NCI-H2081 treated with DMSO at 0.1 percent for 48 hours (cell line): ENCODE measurements at regions not wholly inside any gene's neighbourhood (a gene's known extent, or its start where the extent isn't known, plus 50 kb on each side); places are given as distances from the start of the nearest gene placed in this dataset.
"Not testable (repeated sequence)": the region's sequence is repeated elsewhere in the genome, so short reads cannot be mapped to it uniquely, and the experiment has no call there.

Experiments used
- DNase-seq: peaks from one replicate; lab custom pipeline; 2025; lab: John Stamatoyannopoulos, UW

DNA sequence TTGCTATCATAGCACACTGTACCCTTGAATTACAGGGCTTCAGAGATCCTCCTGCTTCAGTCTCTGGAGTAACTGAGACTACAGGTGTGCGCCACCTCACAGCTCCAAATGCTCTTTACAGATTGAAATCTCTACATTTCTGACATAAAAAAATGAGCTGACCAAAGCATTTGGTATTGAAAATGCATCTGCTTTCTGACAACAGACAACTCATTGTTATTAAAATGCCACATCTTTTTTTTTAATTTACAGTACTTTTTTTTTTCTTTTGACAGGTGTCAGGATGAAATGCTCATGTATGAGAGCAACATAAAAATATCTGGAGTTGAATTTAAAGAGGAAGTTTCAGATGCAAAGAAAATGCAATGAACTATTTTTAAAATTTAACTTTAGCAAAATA, 764.5 kb downstream of the TRAM1L1 start:
- no peak for DNase-seq

DNA sequence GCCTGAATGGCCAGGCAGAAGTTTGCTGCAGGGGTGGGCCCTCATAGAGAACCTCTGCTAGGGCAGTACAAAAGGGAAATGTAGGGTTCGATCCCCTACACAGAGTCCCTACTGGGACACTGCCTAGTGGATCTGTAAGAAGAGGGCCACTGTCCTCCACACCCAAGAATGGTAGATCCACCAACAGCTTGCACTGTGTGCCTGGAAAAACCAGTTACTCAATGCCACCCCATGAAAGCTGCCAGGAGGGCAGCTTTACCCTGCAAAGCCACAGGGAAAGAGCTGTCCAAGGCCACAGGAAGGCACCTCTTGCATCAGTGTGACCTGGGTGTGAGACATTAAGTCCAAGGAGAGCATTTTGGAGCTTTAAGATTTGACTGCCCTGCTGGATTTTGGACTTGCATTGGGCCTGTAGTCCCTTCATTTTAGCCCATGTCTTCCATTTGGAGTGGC, 781.6 kb downstream of the TRAM1L1 start:
- no peak for DNase-seq

DNA sequence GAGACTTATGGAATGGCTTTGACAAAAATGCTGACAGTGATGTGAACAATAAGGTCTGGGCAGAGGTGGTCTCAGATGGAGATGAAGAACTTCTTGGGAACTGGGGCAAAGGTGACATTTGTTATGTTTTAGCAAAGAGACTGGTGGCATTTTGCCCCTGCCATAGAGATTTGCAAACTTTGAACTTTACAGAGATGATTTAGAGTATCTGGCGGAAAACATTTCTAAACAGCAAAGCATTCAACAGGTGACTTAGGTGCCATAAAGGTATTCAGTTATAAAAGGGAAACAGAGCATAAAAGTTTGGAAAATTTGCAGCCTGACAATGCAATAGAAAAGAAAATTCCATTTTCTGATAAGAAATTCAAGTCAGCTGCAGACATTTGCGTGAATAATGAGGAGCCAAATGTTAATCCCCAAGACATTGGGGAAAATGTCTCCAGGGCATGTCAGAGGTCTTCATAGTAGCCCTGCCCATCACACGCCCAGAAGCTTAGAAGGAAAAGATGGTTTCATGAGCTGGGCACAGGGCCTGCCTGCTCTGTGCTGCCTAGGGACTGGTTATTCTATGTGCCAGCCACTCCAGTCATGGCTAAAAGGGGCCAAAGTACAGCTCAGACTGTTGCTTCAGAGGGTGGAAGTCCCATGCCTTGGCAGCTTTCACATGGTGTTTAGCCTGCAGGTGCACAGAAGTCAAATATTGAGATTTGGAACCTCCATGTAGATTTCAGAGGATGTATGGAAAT, 782.2 kb downstream of the TRAM1L1 start:
- DNase-seq, result no peak

DNA sequence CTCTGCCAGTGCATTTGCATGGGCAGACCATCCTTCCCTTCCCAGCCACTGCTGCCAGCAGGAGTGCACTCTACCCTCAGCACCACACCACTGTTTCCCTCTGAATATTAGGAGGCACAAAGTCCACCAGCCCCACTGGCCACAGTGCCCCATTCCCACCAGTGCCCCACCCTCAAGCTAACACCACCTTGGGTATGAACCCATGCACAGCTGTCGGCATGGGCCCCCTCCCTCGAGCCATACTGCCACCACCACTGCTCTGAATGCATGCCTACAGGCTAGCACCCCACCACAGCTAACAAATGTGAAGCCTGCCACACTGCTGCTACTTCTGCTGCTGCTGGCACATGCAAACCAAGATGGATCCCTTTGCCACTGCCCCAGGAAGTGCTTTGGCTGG, 810.4 kb downstream of the TRAM1L1 start:
- no peak for DNase-seq

DNA sequence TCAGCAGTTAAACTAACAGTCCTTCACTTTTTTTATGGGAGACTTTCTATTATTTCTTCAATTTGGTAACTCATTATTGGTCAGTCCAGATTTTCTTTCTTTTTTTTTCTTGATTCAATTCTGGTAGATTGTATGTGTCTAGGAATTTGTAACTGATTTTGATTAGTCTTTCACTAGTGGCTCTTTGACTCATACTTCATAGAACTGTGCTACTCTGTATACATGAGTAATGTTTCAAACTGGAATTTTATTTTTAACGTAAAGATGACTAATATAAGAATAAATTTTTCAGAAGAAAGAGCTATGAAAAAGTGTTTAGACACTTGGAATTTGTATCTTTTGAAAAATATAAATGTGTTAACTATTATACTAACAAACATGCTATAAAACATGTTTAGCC, 813.0 kb downstream of the TRAM1L1 start:
- DNase-seq, result no peak

DNA sequence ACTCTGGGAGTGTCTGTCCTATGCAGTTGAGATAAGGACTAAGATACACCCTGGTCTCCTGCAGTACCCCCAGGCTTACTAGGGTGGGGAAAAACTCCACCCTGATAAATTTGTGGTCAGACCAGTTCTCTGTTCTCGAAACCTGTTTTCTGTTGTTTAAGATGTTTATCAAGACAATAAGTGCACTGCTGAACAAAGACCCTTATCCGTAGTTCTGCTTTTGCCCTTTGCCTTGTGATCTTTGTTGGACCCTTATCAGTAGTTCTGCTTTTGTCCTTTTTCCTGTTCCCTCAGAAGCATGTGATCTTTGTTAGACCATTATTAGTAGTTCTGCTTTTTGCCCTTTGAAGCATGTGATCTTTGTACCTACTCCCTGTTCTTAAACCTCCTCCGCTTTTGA, 824.4 kb downstream of the TRAM1L1 start:
- DNase-seq, result not testable (repeated sequence)

DNA sequence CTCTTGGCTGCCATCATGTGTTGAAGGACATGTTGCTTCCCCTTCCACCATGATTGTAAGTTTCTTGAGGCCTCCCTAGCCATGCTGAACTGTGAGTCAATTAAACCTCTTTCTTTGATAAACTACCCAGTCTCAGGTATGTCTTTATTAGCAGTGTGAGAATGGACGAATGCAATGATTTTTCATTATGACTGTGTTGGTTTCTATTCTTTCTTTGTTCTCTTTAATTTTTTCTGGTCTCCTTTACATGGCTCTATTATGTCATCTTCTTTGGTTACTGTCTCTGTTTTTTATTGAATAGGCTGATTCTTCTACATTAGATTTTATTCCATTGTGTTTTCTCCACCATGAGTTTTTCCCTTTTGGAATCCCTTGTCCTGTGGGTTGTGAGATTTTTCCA, 840.6 kb downstream of the TRAM1L1 start:
- no peak for DNase-seq

DNA sequence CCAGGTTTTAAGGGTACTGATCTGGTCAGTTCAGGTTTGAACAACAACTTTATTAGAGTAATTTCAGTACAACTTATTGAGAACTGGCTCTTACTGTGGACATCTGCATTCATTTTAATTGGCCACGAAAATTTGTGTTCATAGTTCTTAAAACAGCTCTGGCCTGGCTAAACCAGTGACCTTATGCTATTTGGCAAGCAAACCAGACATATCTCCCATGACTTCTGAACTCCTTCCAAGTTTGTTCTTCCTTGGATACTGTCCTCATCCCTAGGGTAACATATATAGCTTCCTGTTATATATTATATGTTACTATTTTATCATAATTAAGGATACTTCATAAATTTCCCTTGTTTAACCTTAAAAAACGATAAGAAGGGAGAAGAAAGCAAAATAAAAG, 841.9 kb downstream of the TRAM1L1 start:
- DNase-seq, result no peak

DNA sequence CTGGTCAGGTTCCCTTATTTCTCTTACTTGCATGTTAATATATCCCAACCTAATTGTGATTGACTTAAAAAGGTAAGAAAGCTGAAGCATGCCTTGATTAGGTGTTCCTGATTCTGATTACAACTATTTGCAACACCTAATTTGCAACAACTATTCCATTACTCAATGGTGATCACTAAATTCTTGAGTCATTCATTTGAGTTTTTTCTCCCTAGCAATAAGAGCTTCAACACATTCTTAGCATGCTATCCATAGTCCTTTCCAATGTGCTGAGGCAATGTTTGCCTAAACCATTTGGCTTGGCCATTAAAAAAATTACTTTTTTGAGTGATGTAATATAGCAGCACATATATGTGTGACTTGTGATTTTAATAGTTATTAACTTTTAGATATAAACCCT, 851.4 kb downstream of the TRAM1L1 start:
- no peak for DNase-seq

DNA sequence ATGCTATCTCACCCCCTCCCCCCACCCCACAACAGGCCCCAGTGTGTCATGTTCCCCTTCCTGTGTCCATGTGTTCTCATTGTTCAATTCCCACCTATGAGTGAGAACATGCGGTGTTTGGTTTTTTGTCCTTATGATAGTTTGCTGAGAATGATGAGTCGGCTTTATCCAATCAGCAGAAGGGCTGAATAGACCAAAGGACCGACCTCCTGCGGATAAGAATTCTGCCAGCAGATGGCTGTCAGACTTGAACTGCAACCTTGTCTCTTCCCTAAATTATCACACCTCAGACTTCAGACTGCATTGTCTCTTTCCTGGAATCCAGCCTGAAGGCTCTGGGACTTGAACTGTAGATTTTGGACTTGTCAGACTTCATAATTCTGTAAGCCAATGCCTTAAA, 853.4 kb downstream of the TRAM1L1 start:
- DNase-seq, result not testable (repeated sequence)

DNA sequence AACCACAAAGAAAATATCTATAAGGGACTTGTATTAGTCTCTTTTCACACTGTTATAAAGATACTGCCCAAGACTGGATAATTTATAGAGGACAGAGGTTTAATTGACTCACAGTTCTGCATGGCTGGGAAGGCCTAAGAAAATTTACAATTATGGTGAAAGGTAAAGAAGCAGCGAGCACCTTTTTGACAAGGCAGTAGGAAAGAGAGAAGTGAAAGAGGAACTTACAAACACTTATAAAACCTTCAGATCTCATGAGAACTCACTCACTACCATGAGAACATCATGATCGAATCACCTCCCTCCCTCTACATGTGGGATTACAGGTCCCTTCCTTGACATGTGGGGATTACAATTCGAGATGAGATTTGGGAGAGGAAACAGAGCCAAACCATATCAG, 856.0 kb downstream of the TRAM1L1 start:
- DNase-seq, result no peak

DNA sequence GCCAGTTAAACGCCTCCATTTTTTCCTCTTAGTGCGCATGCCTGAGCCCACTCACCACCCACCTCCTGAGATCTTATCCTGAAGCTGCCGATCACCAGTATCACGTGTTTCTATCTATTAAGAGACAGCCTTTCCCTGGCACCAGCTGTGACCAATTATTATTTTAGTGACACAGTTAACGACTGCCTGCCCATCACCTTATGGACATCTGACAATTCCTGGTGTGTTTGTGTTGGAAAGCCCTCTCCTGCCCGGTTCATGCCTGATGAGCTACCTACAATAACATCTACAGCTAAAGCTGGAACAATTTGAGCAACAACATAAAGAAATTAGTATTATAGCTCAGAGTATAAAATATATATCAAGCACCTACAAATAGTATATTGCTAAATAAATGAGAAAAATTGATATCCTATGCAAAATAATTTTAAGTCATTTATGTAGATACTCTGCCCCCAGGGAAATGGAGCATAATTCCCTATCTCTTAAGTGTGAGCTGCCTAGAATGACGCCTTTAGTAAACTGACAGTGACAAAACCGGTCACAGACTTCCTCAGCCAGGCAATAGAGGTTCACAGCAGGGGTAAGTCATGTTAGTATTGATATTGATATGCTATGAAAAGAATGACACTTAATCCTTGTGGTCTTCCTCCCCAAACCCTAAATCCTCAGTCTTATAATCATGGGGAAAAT, 862.2 kb downstream of the TRAM1L1 start:
- DNase-seq, result no peak

DNA sequence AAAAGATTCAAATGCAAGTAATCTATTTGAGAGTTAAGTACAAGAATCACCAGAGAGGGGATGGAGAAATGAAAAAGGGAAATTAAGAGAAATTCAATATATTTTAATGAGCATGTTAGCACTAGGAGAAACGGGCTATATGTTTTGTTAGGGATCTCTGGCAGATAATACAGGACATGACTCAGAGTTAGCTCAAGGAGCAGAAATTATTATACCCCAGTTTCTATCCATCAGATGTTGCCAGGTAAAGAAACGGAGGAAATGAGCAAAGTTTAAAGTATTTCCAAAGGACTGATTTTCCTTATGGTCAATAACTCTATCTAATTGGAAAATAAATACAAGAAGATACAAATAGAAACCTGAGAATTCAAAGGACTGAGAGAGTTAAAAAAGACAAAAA, 867.6 kb downstream of the TRAM1L1 start:
- no peak for DNase-seq

DNA sequence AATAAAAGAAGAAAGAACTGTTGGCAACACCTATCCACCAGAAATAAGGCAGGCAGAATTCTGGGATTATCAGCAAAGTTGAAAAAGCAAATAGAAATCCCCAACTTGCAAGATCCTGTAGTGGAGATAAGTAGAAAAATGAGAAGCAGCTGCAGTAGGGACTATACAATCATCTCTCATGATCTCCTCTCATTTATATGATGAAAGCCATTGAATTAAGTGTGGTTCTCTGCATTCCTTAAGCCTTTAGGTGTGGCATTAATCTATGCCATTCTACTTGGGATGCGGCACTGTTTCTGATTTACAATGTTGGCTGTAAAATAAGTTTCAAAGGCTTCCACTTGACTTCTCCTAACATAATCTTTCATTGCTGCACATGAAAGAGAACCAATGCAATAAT, 869.8 kb downstream of the TRAM1L1 start:
- DNase-seq, result no peak

DNA sequence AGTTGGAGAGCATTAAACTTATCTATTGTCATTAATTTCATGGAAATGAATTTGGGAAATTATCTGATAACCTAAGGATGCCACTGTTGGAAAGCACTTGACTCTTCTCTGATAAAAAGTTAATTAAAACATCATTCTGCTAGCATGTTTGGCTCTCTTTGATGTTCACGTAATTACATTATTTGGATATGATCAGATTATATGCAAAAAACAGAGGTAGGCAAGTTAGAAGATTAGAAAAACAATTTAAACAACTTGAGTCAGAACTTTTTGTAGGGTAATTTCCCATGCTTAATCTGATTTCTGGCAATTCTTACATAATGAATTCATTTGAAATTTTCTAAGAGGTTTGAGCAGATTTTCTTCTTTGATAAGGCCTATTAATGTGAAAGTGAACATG, 882.9 kb downstream of the TRAM1L1 start:
- DNase-seq, result no peak

DNA sequence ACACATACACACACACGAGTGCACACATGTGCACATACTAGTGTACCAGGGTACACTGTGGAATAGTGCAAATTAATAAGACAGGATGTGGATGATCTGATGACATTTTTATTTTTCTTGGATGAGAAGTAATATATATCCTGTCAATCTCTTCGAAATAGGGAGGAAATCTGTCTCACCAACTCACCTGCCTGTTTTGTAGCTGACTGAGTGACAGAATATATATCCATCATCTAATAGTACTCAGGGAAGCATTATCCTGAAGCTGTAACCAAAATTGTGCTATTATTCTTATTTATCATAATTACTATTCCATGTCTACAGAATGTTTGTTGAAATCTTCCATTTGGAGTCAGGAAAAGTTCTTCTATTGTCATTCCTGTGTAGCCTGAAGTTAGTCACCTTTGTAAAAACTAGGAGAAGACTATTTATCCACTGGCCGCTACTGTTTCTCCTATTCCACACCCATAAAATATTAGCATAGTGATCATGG, 888.0 kb downstream of the TRAM1L1 start:
- no peak for DNase-seq

DNA sequence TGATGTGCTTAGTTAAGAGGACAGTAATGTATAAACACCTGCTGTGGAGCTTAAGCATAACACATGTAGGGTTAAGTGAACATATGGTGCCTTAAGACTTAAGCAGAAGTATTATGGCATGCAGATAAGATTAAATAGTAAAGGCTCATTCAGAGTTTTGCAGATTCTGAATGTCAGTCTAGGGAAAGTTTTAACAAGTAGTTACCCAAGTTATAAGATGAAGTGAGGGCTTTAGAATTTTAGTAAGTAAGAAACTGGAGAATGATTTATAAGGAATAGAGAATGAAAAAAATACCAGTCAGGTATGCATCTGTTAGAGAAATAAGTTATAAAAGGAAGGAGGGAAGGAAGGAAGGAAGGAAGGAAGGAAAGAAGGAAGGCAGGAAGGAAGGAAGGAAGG, 902.1 kb downstream of the TRAM1L1 start:
- no peak for DNase-seq

DNA sequence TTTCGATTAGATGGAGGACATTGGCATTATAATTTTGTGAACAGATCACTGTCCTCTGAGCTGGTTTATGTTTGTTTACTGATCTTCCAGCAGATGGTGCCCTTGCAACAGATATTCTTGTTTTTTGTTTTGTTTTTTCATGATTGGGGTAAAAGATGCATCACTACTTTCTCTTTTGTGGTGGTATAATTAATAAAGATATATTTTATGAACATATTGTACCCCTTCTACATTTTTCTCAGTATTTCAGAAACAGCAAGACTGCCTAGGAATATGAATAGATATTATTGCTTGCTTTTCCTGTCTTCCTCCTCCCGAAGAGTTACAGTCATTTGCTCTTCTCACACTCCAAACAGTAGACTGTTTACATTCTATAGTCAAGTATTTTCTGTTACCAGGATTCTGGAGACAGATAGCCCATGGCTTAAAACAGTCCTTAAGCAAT, 905.2 kb downstream of the TRAM1L1 start:
- DNase-seq, result peak; percentile 11

DNA sequence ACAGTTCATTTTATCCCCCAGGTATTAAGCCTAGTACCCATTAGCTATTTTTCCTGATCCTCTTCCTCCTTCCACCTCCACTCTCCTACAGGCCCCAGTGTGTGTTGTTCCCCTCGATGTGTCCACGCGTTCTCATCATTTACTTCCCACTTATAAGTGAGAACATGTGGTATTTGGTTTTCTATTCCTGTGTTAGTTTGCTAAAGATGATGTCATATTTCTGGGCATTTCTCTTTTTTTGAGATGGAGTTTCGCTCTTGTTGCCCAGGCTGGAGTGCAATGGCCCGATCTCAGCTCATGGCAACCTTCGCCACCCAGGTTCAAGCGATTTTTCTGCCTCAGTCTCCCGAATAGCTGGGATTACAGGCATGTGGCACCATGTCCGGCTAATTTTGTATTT, 934.0 kb downstream of the TRAM1L1 start:
- not testable (repeated sequence) for DNase-seq

DNA sequence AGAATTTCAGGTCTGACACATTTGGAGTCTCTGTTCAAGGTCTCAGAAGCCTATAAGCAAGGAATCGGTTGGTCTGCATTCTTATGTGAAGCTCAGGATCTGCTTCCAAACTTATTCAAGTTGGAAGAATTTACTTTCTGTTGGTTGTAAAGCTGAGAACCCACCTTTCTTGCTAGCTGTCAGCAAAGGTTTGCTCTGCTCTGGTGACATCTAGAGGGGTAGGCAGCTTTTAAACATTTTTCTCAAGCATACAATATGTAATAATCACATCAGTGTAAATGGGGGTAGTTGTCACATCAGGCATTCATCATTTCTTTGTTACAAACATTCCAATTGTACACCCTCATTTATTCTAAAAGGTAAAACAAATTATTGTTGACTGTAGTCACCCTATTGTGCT, 935.2 kb downstream of the TRAM1L1 start:
- no peak for DNase-seq

DNA sequence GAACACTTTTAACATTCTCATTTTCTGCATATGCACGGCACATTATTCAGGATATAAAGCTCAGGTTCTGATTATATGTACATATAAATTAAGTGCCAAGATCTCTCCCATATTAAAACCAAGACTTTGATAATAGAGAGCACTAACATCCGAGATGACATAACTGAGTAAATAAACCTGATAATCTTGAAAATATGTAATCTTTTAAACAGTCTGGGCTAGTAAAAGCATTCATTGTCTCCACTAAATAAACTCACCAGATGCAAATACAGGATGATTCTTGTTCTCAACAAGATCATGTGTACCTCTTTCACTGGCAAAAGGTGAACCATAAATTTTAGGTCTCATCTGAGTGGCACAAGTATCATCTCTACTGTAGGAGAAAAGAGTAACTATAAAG, 942.2 kb downstream of the TRAM1L1 start:
- DNase-seq, result no peak

DNA sequence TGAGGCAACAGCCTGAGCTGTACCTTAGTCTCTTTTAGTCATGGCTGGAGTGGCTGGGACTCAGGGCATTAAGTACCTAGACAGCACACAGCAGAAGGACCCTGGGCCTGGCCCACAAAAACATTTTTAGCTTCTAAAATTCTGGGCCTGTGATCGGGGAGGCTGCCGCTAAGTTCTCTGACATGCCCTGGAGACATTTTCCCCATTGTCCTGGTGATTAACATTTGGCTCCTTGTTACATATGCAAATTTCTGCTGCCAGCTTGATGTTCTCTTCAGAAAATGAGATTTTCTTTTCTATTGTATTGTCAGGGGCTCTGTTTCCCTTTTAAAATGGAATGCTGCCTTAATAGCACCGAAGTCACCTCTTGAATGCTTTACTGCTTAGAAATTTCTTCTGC, 952.4 kb downstream of the TRAM1L1 start:
- no peak for DNase-seq

DNA sequence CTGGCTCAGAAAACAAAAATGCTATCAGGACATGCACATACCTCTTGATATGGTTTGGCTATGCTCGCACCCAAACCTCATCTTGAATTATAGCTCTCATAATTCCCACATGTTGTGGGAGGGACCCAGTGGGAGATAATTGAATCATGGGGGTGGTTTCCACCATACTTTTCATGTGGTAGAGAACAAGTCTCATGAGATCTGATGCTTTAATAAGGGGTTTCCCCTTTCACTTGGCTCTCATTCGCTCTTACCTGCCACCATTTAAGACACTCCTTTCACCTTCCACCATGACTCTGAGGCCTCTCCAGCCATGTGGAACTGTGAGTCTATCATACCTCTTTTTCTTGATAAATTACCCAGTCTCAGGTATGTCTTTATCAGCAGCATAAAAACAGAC, 958.6 kb downstream of the TRAM1L1 start:
- DNase-seq, result no peak

DNA sequence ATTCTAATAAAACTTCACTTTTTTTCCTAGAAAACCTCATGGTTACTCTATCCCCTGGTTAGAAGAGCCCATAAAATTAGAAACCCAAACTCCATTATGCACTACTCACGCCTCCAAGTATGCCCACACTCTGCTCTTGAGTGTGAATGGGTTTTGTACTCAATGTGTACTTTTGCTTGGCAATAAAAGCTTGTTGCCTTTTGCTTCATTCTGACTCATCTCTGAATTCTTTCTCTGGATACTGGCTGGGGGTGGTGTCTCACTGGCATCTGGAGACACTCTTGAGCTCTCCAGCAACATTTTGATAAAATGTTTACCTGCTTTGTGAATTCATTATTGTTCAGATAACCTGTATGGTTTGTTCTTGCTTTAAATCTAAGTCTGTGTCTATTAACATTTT, 963.3 kb downstream of the TRAM1L1 start:
- no peak for DNase-seq
